ENCODE measurements at regions not wholly inside any gene's neighbourhood (a gene's known extent, or its start where the extent isn't known, plus 50 kb on each side); places are given as distances from the start of the nearest gene placed in this dataset.

GRCh38 chr5:133877351-133878235, 90.8 kb downstream of the C5orf15 start (continued):
- TF ChIP-seq PBX3 (IDR thresholded peaks at IDR 0.05; ENCODE audit: insufficient replicate concordance, low read depth, low read length) (no peak), MAX (IDR thresholded peaks at IDR 0.05; ENCODE audit: low read depth, low read length) (no peak), HDGF (IDR thresholded peaks at IDR 0.05) (no peak)

GRCh38 chr5:133876266-133876665, 92.2 kb downstream of the C5orf15 start:
- H2AFZ ChIP-seq (ENCODE audit: control insufficient read depth, low read depth, low read length) = no peak overlapping the region
- no peak overlapping the region for H3K4me3 ChIP-seq
- RAD21 ChIA-PET (ENCODE audit: unreplicated experiment) = no interaction called here
- CTCF ChIA-PET = interaction anchor here (0.6 to 1.6 kb wide), 3 partner anchors 15 to 455 kb away, joined by 3 to 6 read pairs (median 5); no protein-coding TSS in a partner anchor
- no peak for ATAC-seq
- H3K27me3 ChIP-seq (replicated peaks in 1 of 2; ENCODE audit: control insufficient read depth in 2 of 2, insufficient read depth in 2 of 2, low read length in 1 of 2) = 0 out of 4 replicates have a peak, but pooled peaks cover 0 to under 1% of the 10 kb centered on the region in 2 experiments
- H3K9ac ChIP-seq (ENCODE audit: control insufficient read depth, insufficient read depth, low read length) = no peak overlapping the region
- H3K9me3 ChIP-seq (replicated peaks; ENCODE audit: control insufficient read depth, insufficient read depth, low read length) = no peaks in the 10 kb centered on the region; the same call in 2 of the 3 replicates
- H3K27ac ChIP-seq (ENCODE audit: control insufficient read depth, insufficient read depth) = no peak overlapping the region
- POLR2A ChIA-PET = no interaction called here
- FAIRE-seq = no peak
- no peak for DNase-seq (ENCODE audit: low read depth, low spot score)
- intact Hi-C loops (cut with micrococcal nuclease; ENCODE audit: unreplicated experiment) = no loop called here
- SMC1A ChIA-PET (ENCODE audit: uncharacterized antibody, unreplicated experiment) = interaction anchor here (1.3 kb wide), 1 partner anchor 24 kb away, joined by 3 read pairs; no protein-coding TSS in a partner anchor
- H4K20me1 ChIP-seq (ENCODE audit: control insufficient read depth, insufficient read depth) = no peaks in the 10 kb centered on the region
- 42% methylated on average over 3 of the region's 3 CpGs for WGBS (ENCODE audit: insufficient coverage, insufficient replicate concordance, low lambda C conversion rate, missing lambda C conversion rate)
- no TSS peak for BruUV-seq (replicated peaks)
- TF ChIP-seq CREB1 (IDR thresholded peaks at IDR 0.05; ENCODE audit: low read depth) (no peak), CBFB (IDR thresholded peaks at IDR 0.05; ENCODE audit: low read depth) (no peak), RCOR1 (conservative IDR thresholded peaks at IDR 0.05; ENCODE audit: low read depth, low read length) (no peak), ZNF274 (IDR thresholded peaks at IDR 0.05; ENCODE audit: insufficient read depth, insufficient read length) (no peak), PAX8 (IDR thresholded peaks at IDR 0.05) (no peak), CUX1 (IDR thresholded peaks at IDR 0.05; ENCODE audit: insufficient replicate concordance, low read depth, low read length) (no peak), TARDBP (IDR thresholded peaks at IDR 0.05; ENCODE audit: borderline replicate concordance) (no peak), RB1 (IDR thresholded peaks at IDR 0.05; ENCODE audit: borderline replicate concordance) (no peak), MTA3 (IDR thresholded peaks at IDR 0.05; ENCODE audit: borderline replicate concordance, low read length) (no peak)
- H3K4me2 ChIP-seq (ENCODE audit: control insufficient read depth, insufficient read depth) = no peak overlapping the region
- in situ Hi-C loops (cut with MboI) = no loop called here
- no peaks in the 10 kb centered on the region for H3K36me3 ChIP-seq (ENCODE audit: control insufficient read depth in 2 of 2, insufficient read depth in 2 of 2, low read length in 1 of 2)
- H3K4me1 ChIP-seq (ENCODE audit: control insufficient read depth, insufficient read depth, low read length) = no peaks in the 10 kb centered on the region
- H3K79me2 ChIP-seq (ENCODE audit: control insufficient read depth, insufficient read depth, low read length) = no peaks in the 10 kb centered on the region
